Calu3 (cell line): ENCODE measurements at regions not wholly inside any gene's neighbourhood (a gene's known extent, or its start where the extent isn't known, plus 50 kb on each side); places are given as distances from the start of the nearest gene placed in this dataset.

Experiments used
- BruUV-seq: library from RNA; stranded (reverse); fragments of 400-500 nt; replicated peaks from 2 replicates; lab custom pipeline; 2021; lab: Mats Ljungman, UMichigan
- CTCF ChIA-PET: fragments of 300-600 bp; sonication (Branson Sonifier 250); formaldehyde crosslinking; loops from one replicate; lab custom pipeline; 2022; ENCODE audit warnings: antibody characterized with exemption; lab: Charles Lee
- DNase-seq: peaks from one replicate; pipeline ENCODE4 v3.0.0; 2022
- H3K27ac Mint-ChIP-seq: one replicate; pipeline ENCODE4 v1.8.0; 2022; ENCODE audit warnings: mixed read lengths; ENCODE audit not compliant: unreplicated experiment
- H3K27me3 Mint-ChIP-seq: one replicate; pipeline ENCODE4 v1.8.0; 2022; ENCODE audit warnings: mixed read lengths; ENCODE audit not compliant: unreplicated experiment
- H3K36me3 Mint-ChIP-seq: one replicate; pipeline ENCODE4 v1.8.0; 2022; ENCODE audit warnings: mild to moderate bottlenecking, moderate library complexity, mixed read lengths; ENCODE audit not compliant: insufficient read depth, unreplicated experiment
- H3K4me1 Mint-ChIP-seq: one replicate; pipeline ENCODE4 v1.8.0; 2022; ENCODE audit warnings: mild to moderate bottlenecking, low read depth, mixed read lengths; ENCODE audit not compliant: unreplicated experiment
- H3K4me3 Mint-ChIP-seq: one replicate; pipeline ENCODE4 v1.8.0; 2022; ENCODE audit warnings: mild to moderate bottlenecking, low read depth, moderate library complexity, mixed read lengths; ENCODE audit not compliant: unreplicated experiment
- H3K9me3 Mint-ChIP-seq: one replicate; pipeline ENCODE4 v1.8.0; 2022; ENCODE audit warnings: low read depth, mixed read lengths; ENCODE audit not compliant: unreplicated experiment
- CTCF ChIP-seq: fragments of 200-600 bp; IDR thresholded peaks from one replicate; pipeline ENCODE4 v1.8.0; 2022; ENCODE audit warnings: antibody characterized with exemption; ENCODE audit not compliant: unreplicated experiment
- intact Hi-C: fragments of 100-400 bp; cut with micrococcal nuclease; formaldehyde crosslinking; loops from one replicate; pipeline ENCODE4 v1.10.0; 2022; ENCODE audit not compliant: unreplicated experiment

GRCh38 chr9:27749838-27750237 is 176.6 kb upstream of the C9orf72 start:
- DNase-seq = no peak
- BruUV-seq = no TSS peak
- Mint-ChIP-seq H3K4me3 (no peak overlapping the region), H3K4me1 (no peaks in the 10 kb centered on the region), H3K9me3 (no peaks in the 10 kb centered on the region), H3K36me3 (no peaks in the 10 kb centered on the region), H3K27me3 (no peaks in the 10 kb centered on the region), H3K27ac (no peak overlapping the region)
- CTCF ChIA-PET = no interaction called here
- no peak for TF ChIP-seq CTCF
- intact Hi-C loops = no loop called here

- Mint-ChIP-seq H3K9me3 (no peaks in the 10 kb centered on the region), H3K27me3 (no peaks in the 10 kb centered on the region), H3K4me1 (no peaks in the 10 kb centered on the region), H3K36me3 (no peaks in the 10 kb centered on the region), H3K27ac (no peak overlapping the region), H3K4me3 (no peak overlapping the region)
- no peak for DNase-seq
- intact Hi-C loops = no loop called here
- CTCF ChIA-PET = no interaction called here
- no peak for TF ChIP-seq CTCF
- BruUV-seq = no TSS peak
Observed at GRCh38 chr9:27750566-27750965, 177.3 kb upstream of the C9orf72 start.

GRCh38 chr9:27752069-27752468 is 178.8 kb upstream of the C9orf72 start:
- no peaks in the 10 kb centered on the region for H3K36me3 Mint-ChIP-seq
- intact Hi-C loops = no loop called here
- H3K4me1 Mint-ChIP-seq = no peaks in the 10 kb centered on the region
- DNase-seq = no peak
- TF ChIP-seq CTCF = no peak
- H3K27me3 Mint-ChIP-seq = peaks cover 15% of the 10 kb centered on the region
- H3K9me3 Mint-ChIP-seq = no peaks in the 10 kb centered on the region
- no TSS peak for BruUV-seq
- CTCF ChIA-PET = no interaction called here
- H3K27ac Mint-ChIP-seq = no peak overlapping the region
- no peak overlapping the region for H3K4me3 Mint-ChIP-seq

- Mint-ChIP-seq H3K4me3 (no peak overlapping the region), H3K9me3 (no peaks in the 10 kb centered on the region), H3K27me3 (peaks cover 22% of the 10 kb centered on the region), H3K4me1 (no peaks in the 10 kb centered on the region), H3K27ac (no peak overlapping the region), H3K36me3 (no peaks in the 10 kb centered on the region)
- CTCF ChIA-PET = no interaction called here
- no peak for TF ChIP-seq CTCF
- no TSS peak for BruUV-seq
- intact Hi-C loops = no loop called here
- no peak for DNase-seq
Observed at GRCh38 chr9:27755846-27756245, 182.6 kb upstream of the C9orf72 start.
